ENCODE measurements at regions not wholly inside any gene's neighbourhood (a gene's known extent, or its start where the extent isn't known, plus 50 kb on each side); places are given as distances from the start of the nearest gene placed in this dataset.

- H3K27me3 ChIP-seq (ENCODE audit: control insufficient read depth in 2 of 2, insufficient read depth in 2 of 2, low read length in 2 of 2), result no peaks in the 10 kb centered on the region
- Mint-ChIP-seq H3K27me3 (ENCODE audit: low read depth in 3 of 3) (no peaks in the 10 kb centered on the region), H3K36me3 (no peaks in the 10 kb centered on the region), H3K4me1 (no peaks in the 10 kb centered on the region), H3K27ac (no peak overlapping the region), H3K4me3 (no peak overlapping the region), H3K9me3 (peaks cover 1 to 19% (median 9%) of the 10 kb centered on the region in 7 donors)
- no peaks in the 10 kb centered on the region for H3K79me2 ChIP-seq (ENCODE audit: insufficient read depth, low read length)
- no peaks in the 10 kb centered on the region for H4K20me1 ChIP-seq (ENCODE audit: insufficient read depth, low read length)
- peaks cover 9 to 19% of the 10 kb centered on the region in 2 donors for H3K9me3 ChIP-seq (replicated peaks in 1 of 2; ENCODE audit: control insufficient read depth in 1 of 2, insufficient read depth in 1 of 2, low read length in 2 of 2)
- no peak for TF ChIP-seq CTCF (IDR thresholded peaks at IDR 0.05)
- no peak for DNase-seq
- no peak overlapping the region for H3K27ac ChIP-seq (ENCODE audit: low read depth in 1 of 2, low read length in 2 of 2)
- H3K9ac ChIP-seq (ENCODE audit: insufficient read depth, low read length, poor library complexity, severe bottlenecking), result no peak overlapping the region
- no CpG with 5 or more reads among the region's 2 CpGs for WGBS (ENCODE audit: insufficient coverage)
- H3K36me3 ChIP-seq (replicated peaks in 1 of 2; ENCODE audit: control insufficient read depth in 1 of 2, insufficient read depth in 2 of 2, low read length in 2 of 2), result no peaks in the 10 kb centered on the region
- no peaks in the 10 kb centered on the region for H3K4me1 ChIP-seq (ENCODE audit: control insufficient read depth in 1 of 2, insufficient read depth in 2 of 2, low read length in 2 of 2)
- H2AFZ ChIP-seq (ENCODE audit: insufficient read depth, low read depth, low read length, poor library complexity, severe bottlenecking), result no peak overlapping the region
- intact Hi-C loops (cut with micrococcal nuclease), result no loop called here
- H3K4me3 ChIP-seq (replicated peaks in 1 of 3; ENCODE audit: low read depth in 2 of 3, low read length in 3 of 3), result no peak overlapping the region
- H3K4me2 ChIP-seq (replicated peaks; ENCODE audit: extremely low read depth, low read length, poor library complexity, severe bottlenecking), result no peak overlapping the region
These were observed 1510.3 kb upstream of the PCDH10 start for GRCh38 chr4:131638781-131639180.

- no peak overlapping the region for H2AFZ ChIP-seq (ENCODE audit: insufficient read depth, low read depth, low read length, poor library complexity, severe bottlenecking)
These were observed 1504.5 kb upstream of the PCDH10 start for GRCh38 chr4:131644619-131645018.

More at GRCh38 chr4:131644619-131645018, 1504.5 kb upstream of the PCDH10 start:
- no peak overlapping the region for H3K27ac Mint-ChIP-seq
- no CpG with 5 or more reads among the region's 1 CpG for WGBS (ENCODE audit: insufficient coverage)
- no peaks in the 10 kb centered on the region for H3K36me3 Mint-ChIP-seq
- peaks cover 0 to 4% (median 0%) of the 10 kb centered on the region in 7 donors for H3K9me3 Mint-ChIP-seq
- DNase-seq, result no peak
- no peaks in the 10 kb centered on the region for H3K27me3 Mint-ChIP-seq (ENCODE audit: low read depth in 3 of 3)
- no peak overlapping the region for H3K4me3 Mint-ChIP-seq
- H3K4me2 ChIP-seq (replicated peaks; ENCODE audit: extremely low read depth, low read length, poor library complexity, severe bottlenecking), result no peak overlapping the region
- no peaks in the 10 kb centered on the region for H4K20me1 ChIP-seq (ENCODE audit: insufficient read depth, low read length)
- no peak for TF ChIP-seq CTCF (IDR thresholded peaks at IDR 0.05)
- no peaks in the 10 kb centered on the region for H3K4me1 ChIP-seq (ENCODE audit: control insufficient read depth in 1 of 2, insufficient read depth in 2 of 2, low read length in 2 of 2)
- H3K9ac ChIP-seq (ENCODE audit: insufficient read depth, low read length, poor library complexity, severe bottlenecking), result no peak overlapping the region
- H3K4me3 ChIP-seq (replicated peaks in 1 of 3; ENCODE audit: low read depth in 2 of 3, low read length in 3 of 3), result no peak overlapping the region
- no peaks in the 10 kb centered on the region for H3K4me1 Mint-ChIP-seq
- H3K9me3 ChIP-seq (replicated peaks in 1 of 2; ENCODE audit: control insufficient read depth in 1 of 2, insufficient read depth in 1 of 2, low read length in 2 of 2), result no peaks in the 10 kb centered on the region
- no peaks in the 10 kb centered on the region for H3K27me3 ChIP-seq (ENCODE audit: control insufficient read depth in 2 of 2, insufficient read depth in 2 of 2, low read length in 2 of 2)
- intact Hi-C loops (cut with micrococcal nuclease), result no loop called here
- H3K79me2 ChIP-seq (ENCODE audit: insufficient read depth, low read length), result no peaks in the 10 kb centered on the region
- no peak overlapping the region for H3K27ac ChIP-seq (ENCODE audit: low read depth in 1 of 2, low read length in 2 of 2)
- no peaks in the 10 kb centered on the region for H3K36me3 ChIP-seq (replicated peaks in 1 of 2; ENCODE audit: control insufficient read depth in 1 of 2, insufficient read depth in 2 of 2, low read length in 2 of 2)
